NCI-H446 treated with DMSO at 0.1 percent for 48 hours (cell line): ENCODE measurements at regions not wholly inside any gene's neighbourhood (a gene's known extent, or its start where the extent isn't known, plus 50 kb on each side); places are given as distances from the start of the nearest gene placed in this dataset.
"Not testable (repeated sequence)": the region's sequence is repeated elsewhere in the genome, so short reads cannot be mapped to it uniquely, and the experiment has no call there.

Source experiments
- DNase-seq: peaks from one replicate; lab custom pipeline; 2025; lab: John Stamatoyannopoulos, UW

DNA sequence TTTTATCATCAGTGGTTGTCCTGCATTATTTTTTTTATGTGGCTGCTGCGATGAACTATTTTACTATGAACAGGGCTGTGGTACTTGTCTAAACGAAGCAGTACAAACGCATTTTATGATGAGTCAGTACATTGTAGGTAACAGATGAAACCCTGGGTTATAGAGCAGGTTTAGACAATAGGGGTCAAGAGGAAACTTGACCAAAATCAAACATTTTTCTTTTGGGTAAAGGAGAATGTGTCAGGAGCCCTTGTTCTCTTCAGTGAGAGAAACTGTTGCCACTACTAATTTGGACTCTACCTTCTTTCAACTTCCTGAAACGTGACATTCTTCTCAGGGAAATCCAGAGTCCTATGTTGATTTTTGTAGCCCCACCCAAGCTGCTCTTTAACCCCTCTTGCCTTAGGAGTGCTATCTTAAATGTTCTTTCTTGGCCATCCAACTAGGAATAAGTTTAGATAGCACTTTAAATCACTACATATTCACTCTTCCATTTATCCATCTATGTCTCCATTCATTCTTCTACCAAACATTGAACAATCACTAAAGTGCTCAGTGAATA is 415.8 kb upstream of the NR3C2 start:
- no peak for DNase-seq

DNA sequence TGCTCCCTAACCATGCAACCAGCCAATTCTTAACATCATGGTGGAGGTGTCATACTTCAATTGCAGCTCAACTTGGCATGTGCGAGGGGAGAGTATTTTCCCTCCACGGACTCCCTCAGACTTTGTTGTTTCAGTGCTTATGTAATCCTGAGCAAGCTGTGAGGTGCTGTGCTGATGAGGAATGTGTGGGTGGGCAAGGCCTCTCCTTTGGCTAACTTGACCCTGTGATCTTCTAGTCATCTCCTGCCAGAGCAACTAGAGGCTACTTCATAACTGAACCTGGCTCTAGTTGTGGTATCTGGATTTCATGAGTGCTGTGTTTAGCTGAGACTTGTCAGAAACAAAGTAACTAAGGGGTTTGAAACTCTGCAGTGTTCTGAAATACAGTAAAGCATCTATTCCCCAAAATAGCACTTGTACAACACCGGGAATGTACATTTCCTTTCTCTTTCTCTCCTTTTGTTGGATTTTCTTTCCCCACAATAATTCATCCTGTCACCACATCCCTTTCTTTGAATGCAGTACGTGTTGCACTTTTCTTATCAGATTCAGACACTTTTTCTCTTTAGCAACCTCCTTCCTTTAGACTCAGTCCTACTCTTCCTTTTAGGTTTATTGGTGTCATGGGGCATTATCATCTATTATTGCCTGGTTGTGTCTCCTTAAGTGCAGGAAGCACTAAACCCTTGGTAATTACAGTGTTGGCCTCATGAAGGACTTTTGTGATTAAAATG is 415.2 kb upstream of the NR3C2 start:
- no peak for DNase-seq

DNA sequence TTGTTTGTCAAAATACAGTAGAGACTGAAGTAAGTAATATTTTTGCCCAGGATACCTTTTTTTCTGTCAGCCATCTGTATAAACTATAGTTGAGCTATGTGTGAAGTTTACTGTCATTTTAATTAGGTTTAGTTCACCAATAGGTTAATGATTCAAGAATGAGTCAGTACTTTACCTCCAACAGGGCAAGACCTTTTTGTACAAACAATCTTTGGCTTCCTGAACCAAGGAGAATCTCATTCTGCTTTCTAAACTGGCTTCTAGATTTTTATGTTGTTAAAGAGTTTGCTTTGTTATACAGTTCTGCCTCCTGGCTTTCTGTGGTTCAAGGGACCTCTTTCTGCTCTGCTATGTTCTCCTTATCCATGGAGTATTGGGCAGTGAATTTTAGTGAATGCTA is 412.0 kb upstream of the NR3C2 start:
- DNase-seq: no peak

DNA sequence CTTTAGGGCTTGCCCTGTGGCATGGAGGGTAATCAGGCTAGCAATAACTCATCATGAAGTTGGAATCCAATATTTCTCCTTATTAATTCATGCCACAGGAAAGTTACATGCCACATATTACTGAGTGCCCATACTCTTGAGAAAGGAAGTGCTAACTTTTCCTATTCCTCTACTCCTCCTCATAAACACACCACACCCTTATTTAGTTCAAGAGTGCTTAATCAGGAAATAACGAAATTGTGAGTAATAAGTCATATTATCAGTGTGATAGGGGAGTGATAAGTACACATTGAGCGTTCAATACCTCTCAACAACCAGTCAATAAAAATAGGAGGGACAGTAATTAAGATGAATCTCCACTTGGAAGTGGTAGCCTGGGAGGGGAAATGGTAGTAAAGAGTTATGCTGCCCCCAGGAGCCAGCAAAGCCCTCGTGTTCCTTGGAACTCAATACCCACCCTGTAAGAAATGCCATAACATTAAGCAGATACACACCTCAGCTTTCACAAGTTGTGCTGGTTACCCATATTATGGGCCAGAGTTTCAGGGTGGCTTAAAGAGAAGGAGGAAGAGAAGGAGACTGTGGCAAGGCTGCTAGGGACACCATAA is 410.0 kb upstream of the NR3C2 start:
- DNase-seq: no peak

DNA sequence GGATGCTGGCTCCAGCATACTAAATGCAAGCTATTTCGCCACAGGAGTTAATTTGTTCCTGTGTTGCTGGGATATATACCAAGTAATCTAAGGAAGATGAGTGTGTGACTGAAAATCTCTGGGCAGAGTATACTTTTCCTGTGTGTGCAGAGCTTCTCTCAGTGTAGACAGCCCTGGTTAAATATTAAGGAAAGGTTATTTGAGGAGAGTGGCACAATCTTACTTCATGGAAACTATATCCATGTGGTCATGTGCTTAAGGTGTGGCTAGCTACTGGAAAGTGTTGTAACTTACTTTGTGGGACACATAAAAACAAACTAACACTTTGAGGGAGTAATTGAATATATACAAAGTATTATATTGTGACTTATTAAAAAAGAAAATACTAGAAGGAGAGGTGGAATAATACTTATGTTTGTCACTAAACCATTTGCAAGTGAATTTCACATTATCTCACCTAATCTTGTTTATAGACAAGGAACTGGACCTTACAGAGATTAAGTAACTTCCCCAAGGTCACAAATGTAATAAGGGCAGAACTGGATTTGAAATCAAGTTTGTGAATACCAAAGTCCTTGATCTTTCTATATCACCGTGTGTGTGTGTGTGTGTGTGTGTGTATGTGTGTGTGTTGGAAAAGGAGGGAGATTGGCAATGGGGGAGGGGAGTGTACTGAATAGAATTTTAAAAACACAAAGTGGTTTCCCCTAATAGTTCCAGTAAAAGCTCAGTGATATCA is 408.2 kb upstream of the NR3C2 start:
- no peak for DNase-seq

DNA sequence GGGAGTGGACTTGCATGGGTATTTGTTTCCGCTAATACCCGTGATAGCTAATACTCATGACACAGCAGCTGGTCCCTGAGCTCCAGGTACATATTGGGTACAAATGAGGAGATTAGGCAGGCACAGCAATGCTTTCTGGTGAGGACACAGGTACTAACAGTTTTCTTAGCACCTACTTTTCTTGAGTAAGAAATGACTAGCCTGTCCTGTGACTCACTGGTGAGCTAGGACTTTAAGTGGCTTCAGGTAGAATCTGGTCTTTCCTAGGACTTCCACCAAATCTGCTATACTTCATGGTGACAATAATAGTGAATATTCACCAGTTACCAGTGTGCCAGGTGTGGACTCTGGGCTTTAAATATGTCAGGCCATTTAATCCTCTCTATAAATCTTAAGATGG is 407.4 kb upstream of the NR3C2 start:
- DNase-seq: no peak

DNA sequence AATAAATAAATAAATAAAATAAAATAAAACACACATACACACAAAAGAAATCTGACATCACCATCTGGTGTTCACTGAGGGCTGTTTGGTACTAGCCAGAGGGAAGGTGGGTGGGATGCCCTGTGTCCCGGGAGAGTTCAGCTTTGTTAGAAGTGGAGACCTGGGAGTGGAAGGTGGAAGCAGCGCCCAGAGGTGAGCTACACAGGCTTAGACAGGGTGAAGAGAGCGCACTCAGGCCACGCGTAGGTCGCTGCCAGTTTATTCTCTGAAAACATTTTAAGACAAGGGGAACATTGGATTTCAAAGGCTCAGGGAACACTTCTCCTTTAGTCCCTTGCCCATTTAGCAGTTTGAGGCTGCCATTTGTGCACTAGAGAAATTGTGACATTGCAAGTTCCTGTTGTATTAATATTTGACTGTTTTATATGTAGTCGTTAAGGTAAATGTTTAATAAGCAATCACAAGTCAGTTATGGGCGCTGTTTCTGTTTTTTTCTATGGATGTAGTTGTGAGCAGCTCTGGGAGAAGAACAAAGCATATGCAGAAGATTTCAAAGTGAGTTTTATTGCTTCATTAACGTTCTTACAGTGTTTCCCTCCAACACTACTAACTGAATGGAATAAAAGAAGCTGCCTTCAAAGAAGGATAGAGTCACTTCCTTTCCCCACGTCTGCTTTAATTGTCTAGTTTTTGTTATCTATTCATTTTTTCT is 405.5 kb upstream of the NR3C2 start:
- no peak for DNase-seq

DNA sequence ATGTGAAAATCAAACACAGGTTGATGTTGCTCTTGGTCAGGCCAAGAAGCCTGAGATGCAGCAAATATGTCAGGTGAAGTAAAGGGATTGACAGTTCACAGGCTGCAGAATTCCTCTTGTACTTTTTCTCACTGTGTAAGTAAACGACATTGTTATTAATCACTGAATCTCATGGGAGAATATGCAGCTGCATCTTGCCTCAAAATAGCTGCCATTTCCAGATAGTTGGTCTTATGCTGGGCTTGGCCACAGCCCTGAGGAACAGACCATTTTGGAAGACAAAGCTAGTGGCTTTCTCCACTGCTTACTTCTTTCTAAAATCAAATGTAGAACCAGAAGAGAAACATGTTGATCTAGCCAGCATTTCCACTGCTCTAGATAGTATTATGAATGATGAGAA is 403.4 kb upstream of the NR3C2 start:
- DNase-seq: no peak

DNA sequence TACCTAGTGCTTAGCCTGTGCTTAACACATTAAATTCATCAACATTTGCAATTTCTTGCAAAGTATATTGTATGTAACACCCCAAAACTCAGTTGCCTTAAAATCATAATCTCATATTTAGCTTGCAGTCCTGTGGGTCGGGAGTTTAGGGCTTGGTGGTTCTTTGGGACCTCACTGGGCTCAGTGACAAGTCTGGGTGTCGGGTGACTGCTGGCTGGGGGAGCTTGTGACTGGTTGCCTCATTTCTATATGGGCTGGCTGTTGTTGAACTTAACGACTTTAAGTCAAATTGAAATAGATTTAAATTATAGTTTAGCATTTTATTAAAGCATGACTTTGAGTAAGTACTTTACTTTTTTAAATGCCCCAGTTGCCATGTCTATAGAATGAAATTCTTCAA is 401.4 kb upstream of the NR3C2 start:
- DNase-seq: no peak

DNA sequence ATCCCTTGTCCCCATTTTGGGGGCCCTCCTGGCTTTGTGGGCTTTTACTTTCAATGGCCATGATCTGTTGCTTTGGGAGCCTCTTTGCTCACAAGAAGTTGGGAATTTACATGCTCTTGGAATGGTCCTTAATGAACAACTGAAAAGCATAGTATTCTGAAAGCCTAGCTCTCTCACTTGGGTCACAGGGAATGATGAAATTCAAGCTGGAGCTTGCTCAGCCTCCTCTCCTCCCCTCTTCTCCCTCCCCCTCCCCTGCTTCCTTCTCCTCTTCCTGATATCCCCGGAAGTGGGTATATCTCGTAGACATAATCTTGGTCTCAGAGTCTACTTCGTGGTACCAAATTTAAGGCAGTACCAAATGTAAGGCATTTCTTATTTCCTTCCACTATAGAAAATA is 400.6 kb upstream of the NR3C2 start:
- DNase-seq: no peak

DNA sequence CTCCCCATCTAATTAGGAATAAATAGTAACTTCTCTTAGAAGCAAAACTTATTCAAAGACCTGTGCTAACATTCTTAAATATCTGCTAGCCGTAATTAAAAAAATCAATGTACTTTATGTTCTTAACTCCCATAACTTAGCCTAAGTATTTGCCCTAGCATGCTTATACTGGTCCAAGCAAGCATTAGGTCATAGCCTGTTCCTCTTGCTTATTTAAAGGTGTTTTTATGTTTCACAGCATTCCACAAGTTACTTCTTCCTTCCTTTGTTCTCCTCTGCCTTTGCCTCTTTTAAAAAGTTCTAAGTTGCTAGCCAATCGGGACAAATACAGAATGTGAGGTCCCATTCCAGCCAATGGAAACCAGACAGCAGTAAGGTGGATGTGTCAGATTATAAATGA is 395.4 kb upstream of the NR3C2 start:
- not testable (repeated sequence) for DNase-seq

DNA sequence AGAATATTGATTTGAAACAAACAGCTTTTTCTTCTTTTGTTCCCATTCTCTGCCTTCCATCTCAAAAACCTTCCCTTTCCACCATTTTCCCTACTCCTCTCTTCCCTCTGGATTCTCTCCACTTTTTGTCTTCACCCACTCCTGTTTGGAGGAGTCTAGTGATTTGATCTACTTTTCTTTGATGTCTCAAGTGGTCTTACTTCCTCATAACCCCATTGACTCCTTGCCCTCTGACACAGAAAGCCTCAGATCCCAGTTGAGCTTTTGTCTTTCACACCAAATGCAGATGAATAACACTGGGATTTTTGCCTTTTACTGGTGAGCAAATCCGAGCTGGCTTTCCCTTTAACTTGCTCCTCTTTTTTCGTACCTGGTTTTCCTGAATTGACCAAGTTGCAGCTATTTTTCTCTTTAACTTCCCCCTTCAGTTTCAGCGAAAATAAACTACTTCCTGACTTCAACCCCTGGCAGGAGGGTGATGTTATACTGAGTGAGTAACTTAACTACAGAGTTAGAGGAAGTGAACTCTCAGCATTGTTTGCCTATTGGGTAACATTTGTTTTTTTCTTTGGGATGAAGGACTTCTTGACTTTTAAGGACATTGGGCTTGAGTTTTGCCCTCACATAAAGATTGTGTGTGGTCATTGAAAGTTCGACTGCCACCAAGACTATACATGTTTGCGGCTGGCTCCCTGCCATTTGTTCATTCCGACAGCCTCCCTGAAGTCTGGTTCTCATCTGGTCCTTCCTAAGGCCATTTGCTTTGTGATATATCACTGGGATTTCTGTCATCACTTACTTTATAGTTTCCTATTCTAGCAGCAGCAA is 392.8 kb upstream of the NR3C2 start:
- DNase-seq: no peak

DNA sequence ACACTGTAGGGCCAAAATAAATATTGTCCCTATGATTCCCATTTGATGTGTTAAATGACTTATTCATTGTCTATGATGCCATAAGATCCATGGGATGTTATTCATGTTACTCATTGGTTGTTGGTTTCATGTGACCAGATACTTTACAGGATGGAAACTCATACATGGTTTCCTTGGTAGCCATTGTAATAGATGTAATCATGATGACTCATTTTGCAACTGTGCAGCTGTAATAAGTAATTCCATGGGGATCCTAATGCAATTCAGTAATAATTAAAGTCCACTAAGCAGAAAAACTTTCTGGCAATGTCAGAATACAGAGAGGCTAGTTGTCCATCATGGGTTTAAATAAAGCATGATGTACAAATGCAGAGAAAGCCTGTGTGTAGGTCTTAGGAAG is 389.7 kb upstream of the NR3C2 start:
- DNase-seq: no peak

DNA sequence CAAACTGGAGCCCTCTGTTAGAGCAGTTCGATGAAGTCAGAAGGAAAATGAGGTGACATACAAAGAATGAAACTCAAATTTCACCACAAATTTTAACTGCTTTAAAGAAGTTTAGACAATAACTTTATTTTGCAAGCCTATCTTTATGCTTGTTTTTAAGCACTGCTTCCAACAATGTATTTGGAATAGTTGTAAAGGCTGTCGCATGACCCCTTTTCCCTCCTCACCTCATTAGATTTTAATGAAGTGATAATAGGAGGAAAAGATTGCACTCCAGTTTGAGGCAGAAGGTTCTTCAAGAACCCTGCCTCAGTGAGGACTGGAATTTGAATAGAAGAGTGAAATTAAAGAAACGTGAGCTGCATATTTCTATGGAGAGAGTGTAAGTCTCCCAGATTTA is 386.1 kb upstream of the NR3C2 start:
- no peak for DNase-seq

DNA sequence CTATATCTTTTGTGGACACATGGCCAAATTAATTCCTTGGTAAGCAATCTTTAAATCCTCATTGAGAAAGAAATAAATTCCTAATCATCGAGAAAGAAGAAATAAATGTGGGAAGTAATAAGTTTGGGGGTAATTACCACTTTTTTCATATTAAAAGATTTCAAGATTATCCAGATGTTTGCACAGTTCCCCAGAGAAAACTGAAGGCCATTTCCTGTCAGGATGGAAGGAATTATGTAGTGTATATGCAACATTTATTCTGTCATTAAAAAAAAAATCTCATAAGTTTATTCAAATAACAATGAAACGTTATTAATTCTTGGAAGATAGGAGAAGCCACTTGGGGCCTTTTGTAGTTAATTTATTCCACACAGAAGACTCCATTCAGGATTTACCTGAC is 385.6 kb upstream of the NR3C2 start:
- DNase-seq: no peak

DNA sequence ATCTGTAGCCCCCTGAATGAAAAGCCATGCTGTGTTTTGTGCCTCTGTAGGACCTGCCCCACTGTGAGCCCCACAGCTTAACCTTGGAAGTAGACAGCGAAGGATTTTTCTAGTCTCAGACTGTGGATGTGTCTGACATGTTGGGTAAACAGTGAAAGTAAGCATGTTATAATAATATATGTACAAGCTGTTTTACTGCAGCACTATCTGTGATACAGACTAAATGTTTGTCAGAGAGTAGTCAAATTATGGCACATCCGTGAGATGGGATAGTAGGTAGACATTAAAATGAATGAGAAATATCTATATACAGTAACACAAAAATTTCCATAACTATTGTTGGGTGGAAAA is 381.2 kb upstream of the NR3C2 start:
- DNase-seq: no peak

DNA sequence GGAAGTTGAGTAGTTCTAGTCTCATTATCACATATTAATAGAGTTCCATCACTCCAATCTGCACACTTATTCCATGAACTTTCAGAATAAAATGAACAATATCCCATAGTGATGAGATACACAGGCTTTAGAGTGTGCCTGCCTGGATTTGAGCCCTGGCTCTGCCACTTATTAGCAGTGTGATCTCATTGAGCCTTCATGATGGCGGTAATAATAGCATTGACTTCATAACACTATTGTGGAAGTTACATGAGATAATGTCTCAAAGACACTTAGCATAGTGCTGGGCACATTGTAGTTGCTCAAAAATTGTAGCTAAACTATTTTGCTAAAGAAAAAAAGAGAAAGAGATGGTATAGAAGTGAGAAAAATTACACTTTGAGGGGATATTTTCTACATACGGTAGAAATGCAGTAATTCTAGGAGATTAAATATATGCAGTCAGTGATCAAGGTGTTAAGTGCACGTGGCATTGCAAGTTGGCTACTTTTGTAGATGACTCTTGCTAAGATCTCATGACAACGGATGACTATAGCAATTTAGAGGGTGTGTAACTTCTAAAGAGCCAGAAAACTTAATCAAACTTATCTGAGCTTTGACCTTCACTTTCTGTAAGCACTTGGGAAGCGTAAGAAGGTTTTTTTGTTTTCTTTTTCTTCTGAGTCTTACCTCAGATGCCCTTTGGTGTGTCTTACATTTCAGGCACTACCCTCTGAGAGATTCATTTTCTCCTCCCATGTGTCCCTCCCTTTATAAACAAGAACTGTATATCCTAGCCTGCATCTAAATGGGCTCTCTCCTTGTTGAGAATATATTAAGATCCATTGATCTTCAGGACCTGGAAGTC is 380.6 kb upstream of the NR3C2 start:
- DNase-seq: no peak

DNA sequence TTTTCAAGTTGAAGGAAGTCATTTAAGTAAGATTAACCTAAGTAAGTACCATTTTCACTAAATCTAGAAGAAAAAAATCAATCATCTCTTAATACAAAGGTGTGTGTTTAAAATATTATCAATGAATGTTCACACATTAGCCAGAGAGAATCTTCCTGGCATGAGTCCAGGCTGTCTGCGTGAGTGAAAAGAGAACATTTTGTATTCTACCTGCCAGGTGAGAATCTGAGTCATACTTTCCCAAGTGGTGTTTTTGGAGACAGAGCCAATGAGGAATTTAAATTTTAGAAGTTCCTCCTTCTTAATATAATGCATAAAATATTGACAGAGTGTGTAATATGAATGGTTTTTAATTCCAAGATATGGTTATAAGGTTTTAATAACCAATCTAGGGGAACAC is 371.8 kb upstream of the NR3C2 start:
- DNase-seq: no peak

DNA sequence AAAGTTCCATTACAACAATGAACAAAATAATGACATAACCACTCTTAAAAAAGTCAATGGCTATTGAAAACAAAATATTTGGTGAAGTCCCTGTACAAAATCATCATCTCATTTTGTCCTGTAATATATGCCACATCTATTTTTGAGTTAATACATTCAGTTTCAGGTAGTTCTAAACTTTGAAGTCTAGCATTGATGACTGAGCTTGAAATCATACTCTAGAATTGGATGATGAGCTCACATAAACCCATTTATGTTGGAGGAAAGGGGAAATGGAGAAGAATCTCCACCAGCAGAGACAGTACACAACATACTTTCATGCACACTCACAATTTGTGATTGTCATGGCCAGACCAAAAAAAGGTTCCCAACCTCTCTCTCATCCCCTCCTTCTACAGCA is 371.1 kb upstream of the NR3C2 start:
- DNase-seq: no peak

DNA sequence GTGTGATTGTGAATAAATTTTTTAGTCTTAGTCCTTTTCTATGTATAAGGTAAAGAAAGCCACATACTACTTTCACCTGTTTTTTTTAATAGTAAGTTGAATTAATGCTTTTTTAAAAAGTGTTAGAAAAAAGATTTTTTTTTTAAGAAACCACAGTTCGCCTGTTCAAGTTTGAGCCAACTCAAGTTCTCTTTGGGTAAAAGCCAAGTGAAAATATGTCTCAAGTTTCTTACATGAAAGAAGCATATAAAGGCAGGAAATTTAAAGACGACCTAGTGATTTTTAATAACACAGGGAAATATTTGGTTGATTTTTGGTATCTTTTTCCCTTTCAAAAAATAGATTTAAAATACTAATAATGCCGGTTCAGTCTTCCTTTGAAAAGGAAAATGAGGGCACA is 369.9 kb upstream of the NR3C2 start:
- no peak for DNase-seq

DNA sequence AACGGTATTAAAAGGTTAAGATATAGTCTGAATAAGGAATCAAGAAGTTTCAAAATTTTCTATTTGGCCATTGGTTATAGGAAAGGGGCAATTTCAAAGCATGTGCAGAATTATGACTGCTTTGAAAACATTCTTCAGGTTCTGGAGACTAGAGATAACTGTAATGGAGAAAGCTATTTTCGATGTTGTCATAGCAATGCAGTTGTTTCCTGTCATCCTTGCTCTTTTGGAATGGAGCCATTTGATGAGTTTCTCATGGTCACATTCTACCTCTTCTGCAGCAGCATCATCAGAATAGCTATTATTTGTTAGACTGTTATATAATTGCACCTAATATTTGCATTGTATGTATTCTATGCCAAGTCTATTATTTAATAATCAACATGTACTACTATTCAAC is 368.2 kb upstream of the NR3C2 start:
- DNase-seq: no peak
